Left lung (tissue), 4 donors: ENCODE measurements at regions not wholly inside any gene's neighbourhood (a gene's known extent, or its start where the extent isn't known, plus 50 kb on each side); places are given as distances from the start of the nearest gene placed in this dataset.

ENCODE experiments used
- ATAC-seq: fragments of 200-7000 bp; cut with Tn5 transposase; one replicate; pipeline ENCODE4 v1.9.1; 2020; ENCODE audit warnings: moderate library complexity
- DNase-seq, 4 donors: peaks; one replicate each; pipeline ENCODE4 v3.0.0-alpha.2; 2013 to 2020
- H3K27ac ChIP-seq, 2 donors: fragments of 200-600 bp; sonication (generic) in 1 of 2; one replicate each; pipeline versions ENCODE4 v1.5.0 to v1.8.0; 2020 to 2021
- H3K27me3 ChIP-seq, 2 donors: fragments of 200-600 bp; sonication (generic) in 1 of 2; one replicate each; pipeline versions ENCODE4 v1.5.0 to v1.8.0; 2020 to 2021
- H3K36me3 ChIP-seq, 2 donors: fragments of 200-600 bp; sonication (generic) in 1 of 2; one replicate each; pipeline versions ENCODE4 v1.5.0 to v1.8.0; 2020 to 2021
- H3K4me1 ChIP-seq, 2 donors: fragments of 200-600 bp; one replicate each; pipeline ENCODE4 v1.8.0; 2021
- H3K4me3 ChIP-seq, 2 donors: fragments of 200-600 bp; sonication (generic) in 1 of 2; one replicate each; pipeline versions ENCODE4 v1.5.0 to v1.8.0; 2020 to 2021; ENCODE audit warnings: mild to moderate bottlenecking in 1 of 2
- H3K9me3 ChIP-seq, 2 donors: fragments of 200-600 bp; sonication (generic) in 1 of 2; one replicate each; pipeline versions ENCODE4 v1.5.0 to v1.8.0; 2020 to 2021
- CTCF ChIP-seq, 2 donors: fragments of 200-600 bp; sonication (generic) in 1 of 2; IDR thresholded peaks; one replicate each; pipeline versions ENCODE4 v1.5.0 to v1.8.0; 2021; ENCODE audit warnings: antibody characterized with exemption in 2 of 2
- intact Hi-C, 2 donors: fragments of 100-400 bp; cut with DNase I; formaldehyde crosslinking; loops; one replicate each; pipeline versions ENCODE4 v1.11.2 to v1.14.2; 2022
- donor health status: DM: no; HTN: yes; CAD: no.
- donor health status: DM: no; HTN: no; CAD: no.

DNA sequence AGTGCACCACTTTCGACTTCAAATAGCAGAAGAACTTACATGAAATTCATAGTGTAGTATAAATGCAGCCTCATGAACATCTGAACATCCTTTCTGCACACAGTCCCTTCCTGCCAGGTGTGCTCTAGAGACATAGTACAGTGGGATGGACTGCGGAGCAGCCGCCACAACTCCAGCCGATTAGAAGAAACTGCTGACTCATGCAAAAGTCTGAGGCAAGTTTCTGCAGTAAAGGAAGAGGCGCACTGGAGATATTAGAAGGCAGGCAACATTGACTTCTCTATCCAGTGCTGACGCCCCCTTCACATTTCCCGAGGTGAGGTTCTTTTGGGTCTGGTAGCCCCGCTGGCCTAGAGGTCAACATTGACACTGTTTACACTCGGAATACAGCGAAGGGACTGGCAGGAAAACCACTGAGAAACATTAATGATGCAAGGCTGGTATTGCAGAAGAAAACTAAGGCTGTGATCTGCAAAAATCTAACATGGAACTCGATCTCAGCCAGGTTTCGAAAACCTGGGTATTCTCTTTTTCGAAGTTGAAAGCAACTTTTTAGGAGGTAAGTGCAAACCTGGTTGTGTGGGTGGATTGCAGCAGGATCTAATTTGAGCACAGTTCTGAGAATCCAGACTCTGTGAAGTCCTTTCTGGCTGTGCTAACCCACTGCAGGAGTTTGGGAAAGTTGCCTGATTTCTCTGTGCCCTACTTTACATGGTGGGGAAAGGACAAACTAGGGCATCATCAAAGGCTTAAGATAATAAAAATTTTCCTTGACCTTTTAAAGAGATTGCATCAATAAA lies 90.7 kb downstream of the CDC7 start:
- Histone ChIP-seq H3K27me3 (no peaks in the 10 kb centered on the region), H3K36me3 (no peaks in the 10 kb centered on the region), H3K27ac (no peak overlapping the region), H3K4me3 (no peak overlapping the region), H3K4me1 (no peaks in the 10 kb centered on the region), H3K9me3 (no peaks in the 10 kb centered on the region)
- ATAC-seq (no peak), DNase-seq (no peak)
- no peak for TF ChIP-seq CTCF (IDR thresholded peaks at IDR 0.05)
- intact Hi-C loops = no loop called here

- no peak for DNase-seq
- intact Hi-C loops = no loop called here
- ATAC-seq = no peak
- H3K27me3 ChIP-seq = no peaks in the 10 kb centered on the region
- no peak overlapping the region for H3K27ac ChIP-seq
- H3K4me3 ChIP-seq = no peak overlapping the region
- no peaks in the 10 kb centered on the region for H3K4me1 ChIP-seq
- no peaks in the 10 kb centered on the region for H3K36me3 ChIP-seq
- no peak for TF ChIP-seq CTCF (IDR thresholded peaks at IDR 0.05)
- no peaks in the 10 kb centered on the region for H3K9me3 ChIP-seq
Observed at GRCh38 chr1:91592716-91593477, 92.2 kb downstream of the CDC7 start.

- peak; percentile 70 for ATAC-seq
Observed at GRCh38 chr1:91594383-91595055, 93.9 kb downstream of the CDC7 start.

GRCh38 chr1:91596474-91596873 lies 95.8 kb downstream of the CDC7 start:
- Histone ChIP-seq H3K4me1 (no peaks in the 10 kb centered on the region), H3K36me3 (no peaks in the 10 kb centered on the region), H3K27me3 (no peaks in the 10 kb centered on the region), H3K27ac (no peak overlapping the region), H3K9me3 (no peaks in the 10 kb centered on the region), H3K4me3 (no peak overlapping the region)
- no peak for TF ChIP-seq CTCF (IDR thresholded peaks at IDR 0.05)
- intact Hi-C loops = no loop called here
- no peak for DNase-seq
- no peak for ATAC-seq

More at GRCh38 chr1:91594383-91595055, 93.9 kb downstream of the CDC7 start:
- intact Hi-C loops = no loop called here
- TF ChIP-seq CTCF (IDR thresholded peaks at IDR 0.05) = no peak
- DNase-seq = no peak
- Histone ChIP-seq H3K4me3 (no peak overlapping the region), H3K27ac (no peak overlapping the region), H3K27me3 (no peaks in the 10 kb centered on the region), H3K36me3 (no peaks in the 10 kb centered on the region), H3K4me1 (no peaks in the 10 kb centered on the region), H3K9me3 (no peaks in the 10 kb centered on the region)

DNA sequence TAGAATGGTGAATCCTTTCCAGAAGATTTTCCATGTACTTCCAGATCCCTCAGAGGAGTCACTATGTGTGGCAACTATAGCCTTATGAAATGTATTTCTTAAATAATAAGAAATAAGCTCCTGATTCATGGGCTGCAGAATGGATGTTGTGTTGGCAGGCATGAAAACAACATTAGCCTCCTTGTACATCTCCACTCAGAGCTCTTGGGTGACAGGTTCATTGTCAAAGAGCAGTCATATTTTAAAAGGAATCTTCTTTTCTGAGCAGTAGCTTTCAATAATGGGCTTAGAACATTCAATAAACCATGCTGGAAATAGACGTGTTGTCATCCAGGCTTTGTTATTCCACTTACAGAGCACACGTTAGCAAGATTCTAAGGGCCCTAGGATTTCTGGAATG lies 96.6 kb downstream of the CDC7 start:
- H3K9me3 ChIP-seq = no peaks in the 10 kb centered on the region
- H3K27ac ChIP-seq = no peak overlapping the region
- H3K4me1 ChIP-seq = no peaks in the 10 kb centered on the region
- ATAC-seq (no peak), DNase-seq (no peak)
- TF ChIP-seq CTCF (IDR thresholded peaks at IDR 0.05) = no peak
- H3K36me3 ChIP-seq = no peaks in the 10 kb centered on the region
- H3K27me3 ChIP-seq = no peaks in the 10 kb centered on the region
- no peak overlapping the region for H3K4me3 ChIP-seq
- intact Hi-C loops = no loop called here
